Neural cell (in vitro differentiated cells): ENCODE measurements at regions not wholly inside any gene's neighbourhood (a gene's known extent, or its start where the extent isn't known, plus 50 kb on each side); places are given as distances from the start of the nearest gene placed in this dataset.

Experiments used
- H2AFZ ChIP-seq: fragments of 200-600, 300-800 bp; sonication (generic), shearing (Covaris generic); 2 replicates; pipeline ENCODE4 v1.6.0; 2014; ENCODE audit warnings: low read depth, mild to moderate bottlenecking, antibody characterized with exemption, low read length, moderate library complexity
- H3F3A ChIP-seq: fragments of 200-600 bp; shearing (Covaris generic); 2 replicates; pipeline ENCODE4 v1.6.1; 2016; ENCODE audit warnings: mild to moderate bottlenecking, moderate library complexity, mixed read lengths, antibody characterized with exemption, low read length; ENCODE audit not compliant: insufficient read depth, poor library complexity, severe bottlenecking
- H3K27ac ChIP-seq: fragments of 200-600, 300-800 bp; sonication (generic), shearing (Covaris generic); 2 replicates; pipeline ENCODE4 v1.5.1; 2014; ENCODE audit warnings: mild to moderate bottlenecking, low read length, moderate library complexity
- H3K27me3 ChIP-seq: fragments of 300-800, 200-600 bp; sonication (generic), shearing (Covaris generic); 2 replicates; pipeline ENCODE4 v1.6.0; 2014; ENCODE audit warnings: mild to moderate bottlenecking, low read depth, low read length, moderate library complexity; ENCODE audit not compliant: insufficient read depth
- H3K36me3 ChIP-seq: fragments of 300-800, 200-600 bp; sonication (generic), shearing (Covaris generic); 2 replicates; pipeline ENCODE4 v1.5.1; 2014; ENCODE audit warnings: mild to moderate bottlenecking, antibody characterized with exemption, low read length, moderate library complexity; ENCODE audit not compliant: insufficient read depth
- H3K4me2 ChIP-seq: fragments of 300-800, 200-600 bp; sonication (generic), shearing (Covaris generic); 2 replicates; pipeline ENCODE4 v1.6.0; 2014; ENCODE audit warnings: mild to moderate bottlenecking, low read length
- H3K4me3 ChIP-seq: fragments of 300-800, 200-600 bp; sonication (generic), shearing (Covaris generic); 2 replicates; pipeline ENCODE4 v1.5.1; 2014; ENCODE audit warnings: mild to moderate bottlenecking, low read length, moderate library complexity
- H3K79me2 ChIP-seq: fragments of 200-600 bp; shearing (Covaris generic); replicated peaks from 2 replicates; pipeline ENCODE4 v1.6.0; 2014; ENCODE audit warnings: mild to moderate bottlenecking, low read length, moderate library complexity; ENCODE audit not compliant: insufficient read depth
- H3K9ac ChIP-seq: fragments of 300-800, 200-600 bp; sonication (generic), shearing (Covaris generic); 2 replicates; pipeline ENCODE4 v1.6.1; 2016; ENCODE audit warnings: mild to moderate bottlenecking, low read length, mixed read lengths
- H3K9me2 ChIP-seq: fragments of 200-600 bp; shearing (Covaris generic); 2 replicates; pipeline ENCODE4 v1.6.1; 2016; ENCODE audit warnings: mild to moderate bottlenecking, low read length, mixed read lengths; ENCODE audit not compliant: insufficient read depth
- H3K9me3 ChIP-seq: fragments of 200-600, 300-800 bp; sonication (generic), shearing (Covaris generic); 2 replicates; pipeline ENCODE4 v1.6.1; 2016; ENCODE audit warnings: mild to moderate bottlenecking, mixed run types, low read length, moderate library complexity, mixed read lengths
- H4K20me1 ChIP-seq: fragments of 200-600 bp; shearing (Covaris generic); 2 replicates; pipeline ENCODE4 v1.6.1; 2016; ENCODE audit warnings: mild to moderate bottlenecking, mixed run types; ENCODE audit not compliant: insufficient read depth
- EP300 ChIP-seq: fragments of 450-650 bp; conservative IDR thresholded peaks from 2 replicates; pipeline ENCODE4 v1.6.1; 2014; ENCODE audit warnings: antibody characterized with exemption, mild to moderate bottlenecking, moderate library complexity; ENCODE audit not compliant: poor library complexity, severe bottlenecking
- EZH2 ChIP-seq: fragments of 200-600, 300-800 bp; shearing (Covaris generic), sonication (generic); IDR thresholded peaks from 2 replicates; pipeline ENCODE4 v1.6.1; 2014; ENCODE audit warnings: antibody characterized with exemption, low read length, borderline replicate concordance, mild to moderate bottlenecking; ENCODE audit not compliant: insufficient read depth, poor library complexity, severe bottlenecking
- MXI1 ChIP-seq: fragments of 450-650 bp; conservative IDR thresholded peaks from 2 replicates; pipeline ENCODE4 v1.6.1; 2014; ENCODE audit warnings: antibody characterized with exemption, mild to moderate bottlenecking; ENCODE audit not compliant: poor library complexity, severe bottlenecking
- POLR2AphosphoS5 ChIP-seq: IDR thresholded peaks from 2 replicates; pipeline ENCODE4 v1.6.1; 2012
- RAD21 ChIP-seq: fragments of 450-650 bp; conservative IDR thresholded peaks from 2 replicates; pipeline ENCODE4 v1.6.1; 2014; ENCODE audit warnings: antibody characterized with exemption, mild to moderate bottlenecking, moderate library complexity
- REST ChIP-seq: IDR thresholded peaks from 2 replicates; pipeline ENCODE4 v1.6.1; 2012; ENCODE audit warnings: borderline replicate concordance
- SMC3 ChIP-seq: fragments of 450-650 bp; conservative IDR thresholded peaks from 2 replicates; pipeline ENCODE4 v1.6.1; 2014; ENCODE audit warnings: antibody characterized with exemption, mild to moderate bottlenecking, moderate library complexity; ENCODE audit not compliant: poor library complexity
- TAF1 ChIP-seq: IDR thresholded peaks from 2 replicates; pipeline ENCODE4 v1.6.1; 2012; ENCODE audit warnings: low read depth
- TF ChIP-seq, protein P1 (sequence below): fragments of 450-650 bp; IDR thresholded peaks from 2 replicates; pipeline ENCODE4 v1.5.1; 2014; ENCODE audit warnings: antibody characterized with exemption, mild to moderate bottlenecking, moderate library complexity; ENCODE audit not compliant: poor library complexity, severe bottlenecking

DNA sequence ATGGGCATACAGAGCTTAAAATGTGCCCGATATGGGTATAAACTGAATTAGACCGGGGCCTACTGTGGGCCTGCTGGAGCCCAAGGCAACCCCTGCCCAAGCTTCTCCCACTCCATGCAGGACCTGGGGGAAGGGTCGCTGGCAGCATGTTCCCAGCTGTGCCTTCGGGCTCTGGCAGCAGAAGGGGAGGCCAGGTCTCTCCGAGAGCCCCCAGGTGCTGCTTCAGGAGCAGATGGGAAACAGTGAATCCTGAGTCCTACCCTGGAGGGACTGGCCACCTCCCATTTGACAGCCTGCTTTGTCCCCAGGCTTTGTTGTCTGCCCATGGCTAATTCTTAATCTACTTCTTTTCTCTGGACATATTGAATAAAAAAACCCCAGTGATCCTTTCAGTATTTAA is 315.6 kb upstream of the B3GAT1 start:
- Histone ChIP-seq H3K79me2 (no peaks in the 10 kb centered on the region), H4K20me1 (no peaks in the 10 kb centered on the region), H3K4me2 (no peak overlapping the region), H3K9me3 (no peaks in the 10 kb centered on the region), H3K27me3 (no peaks in the 10 kb centered on the region), H3K27ac (no peak overlapping the region), H3K9me2 (no peaks in the 10 kb centered on the region), H3F3A (no peaks in the 10 kb centered on the region), H3K9ac (no peak overlapping the region), H3K4me3 (no peak overlapping the region), H2AFZ (no peak overlapping the region), H3K36me3 (no peaks in the 10 kb centered on the region)
- TF ChIP-seq TAF1, result no peak
- no peak for TF ChIP-seq RAD21
- TF ChIP-seq MXI1, result no peak
- no peak for TF ChIP-seq EP300
- TF ChIP-seq, protein P1, sequence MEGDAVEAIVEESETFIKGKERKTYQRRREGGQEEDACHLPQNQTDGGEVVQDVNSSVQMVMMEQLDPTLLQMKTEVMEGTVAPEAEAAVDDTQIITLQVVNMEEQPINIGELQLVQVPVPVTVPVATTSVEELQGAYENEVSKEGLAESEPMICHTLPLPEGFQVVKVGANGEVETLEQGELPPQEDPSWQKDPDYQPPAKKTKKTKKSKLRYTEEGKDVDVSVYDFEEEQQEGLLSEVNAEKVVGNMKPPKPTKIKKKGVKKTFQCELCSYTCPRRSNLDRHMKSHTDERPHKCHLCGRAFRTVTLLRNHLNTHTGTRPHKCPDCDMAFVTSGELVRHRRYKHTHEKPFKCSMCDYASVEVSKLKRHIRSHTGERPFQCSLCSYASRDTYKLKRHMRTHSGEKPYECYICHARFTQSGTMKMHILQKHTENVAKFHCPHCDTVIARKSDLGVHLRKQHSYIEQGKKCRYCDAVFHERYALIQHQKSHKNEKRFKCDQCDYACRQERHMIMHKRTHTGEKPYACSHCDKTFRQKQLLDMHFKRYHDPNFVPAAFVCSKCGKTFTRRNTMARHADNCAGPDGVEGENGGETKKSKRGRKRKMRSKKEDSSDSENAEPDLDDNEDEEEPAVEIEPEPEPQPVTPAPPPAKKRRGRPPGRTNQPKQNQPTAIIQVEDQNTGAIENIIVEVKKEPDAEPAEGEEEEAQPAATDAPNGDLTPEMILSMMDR, result no peak
- TF ChIP-seq REST, result no peak
- TF ChIP-seq SMC3, result no peak
- no peak for TF ChIP-seq POLR2AphosphoS5
- no peak for TF ChIP-seq EZH2

DNA sequence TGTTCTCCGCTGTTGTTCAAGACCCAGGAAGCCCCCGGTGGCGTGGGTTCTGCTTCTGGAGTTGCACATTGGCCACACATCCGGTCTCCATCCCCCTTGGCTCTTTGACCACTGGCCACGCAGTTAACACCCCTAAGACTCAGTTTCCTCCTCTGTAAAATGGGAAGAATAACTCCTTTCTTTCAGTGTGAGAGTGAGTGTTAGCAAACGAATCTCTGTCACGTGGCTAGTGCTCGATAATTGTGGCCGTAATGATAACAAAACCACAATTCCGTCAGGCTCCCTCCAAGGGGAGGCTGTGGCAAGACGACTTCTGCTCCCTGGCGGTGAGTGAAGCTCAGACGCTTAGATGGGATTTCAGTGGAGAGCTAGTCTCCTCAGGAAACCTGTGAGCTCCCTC is 315.2 kb upstream of the B3GAT1 start:
- H3K4me2 ChIP-seq, result no peak overlapping the region
- no peak overlapping the region for H3K27ac ChIP-seq

More for the DNA sequence above, 315.2 kb upstream of the B3GAT1 start:
- Histone ChIP-seq H3F3A (no peaks in the 10 kb centered on the region), H3K27me3 (no peaks in the 10 kb centered on the region), H3K4me3 (no peak overlapping the region), H2AFZ (no peak overlapping the region), H3K79me2 (no peaks in the 10 kb centered on the region), H4K20me1 (no peaks in the 10 kb centered on the region), H3K9ac (no peak overlapping the region), H3K9me3 (no peaks in the 10 kb centered on the region), H3K9me2 (no peaks in the 10 kb centered on the region), H3K36me3 (no peaks in the 10 kb centered on the region)
- TF ChIP-seq POLR2AphosphoS5 (no peak), EP300 (no peak), EZH2 (no peak), MXI1 (no peak), REST (no peak), SMC3 (no peak), RAD21 (no peak), TAF1 (no peak)
- TF ChIP-seq, protein P1, result no peak
